ENCODE measurements at regions not wholly inside any gene's neighbourhood (a gene's known extent, or its start where the extent isn't known, plus 50 kb on each side); places are given as distances from the start of the nearest gene placed in this dataset.

DNA sequence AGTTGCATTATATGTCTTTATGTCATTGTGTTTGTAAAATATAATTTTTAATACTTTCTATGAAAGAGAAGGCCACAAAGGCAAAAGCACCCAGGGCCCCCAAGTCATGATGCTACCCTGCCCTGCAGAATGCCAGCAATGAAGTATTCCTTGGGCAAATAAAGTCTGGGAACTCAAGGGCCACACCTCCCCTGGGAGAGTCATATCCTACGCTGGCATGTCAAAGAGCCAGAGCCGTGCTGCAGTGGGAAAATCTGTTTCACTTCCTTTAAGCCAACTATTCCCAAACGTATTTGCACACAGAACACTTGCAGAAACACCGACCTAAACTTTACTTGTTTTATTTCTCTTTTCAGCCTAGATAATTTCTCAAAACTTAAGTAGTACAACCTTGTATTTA, 98.4 kb upstream of the KAZN start:
- POLR2A ChIA-PET: no interaction called here
- H3K27me3 Mint-ChIP-seq: peaks cover 32% of the 10 kb centered on the region
- CTCF ChIA-PET: no interaction called here
- H3K27ac Mint-ChIP-seq: no peak overlapping the region
- H3K9me3 ChIP-seq (ENCODE audit: control extremely low read depth in 1 of 3, control insufficient read depth in 2 of 3, insufficient read depth in 1 of 3, low read length in 2 of 3): no peaks in the 10 kb centered on the region
- no peaks in the 10 kb centered on the region for H3K4me1 ChIP-seq (ENCODE audit: control insufficient read depth in 2 of 2, insufficient read depth in 2 of 2, low read length in 2 of 2)
- no peak for TF ChIP-seq EZH2 (IDR thresholded peaks at IDR 0.05; ENCODE audit: borderline replicate concordance, insufficient read depth, low read depth, low read length, poor library complexity, severe bottlenecking)
- TF ChIP-seq, protein P1, sequence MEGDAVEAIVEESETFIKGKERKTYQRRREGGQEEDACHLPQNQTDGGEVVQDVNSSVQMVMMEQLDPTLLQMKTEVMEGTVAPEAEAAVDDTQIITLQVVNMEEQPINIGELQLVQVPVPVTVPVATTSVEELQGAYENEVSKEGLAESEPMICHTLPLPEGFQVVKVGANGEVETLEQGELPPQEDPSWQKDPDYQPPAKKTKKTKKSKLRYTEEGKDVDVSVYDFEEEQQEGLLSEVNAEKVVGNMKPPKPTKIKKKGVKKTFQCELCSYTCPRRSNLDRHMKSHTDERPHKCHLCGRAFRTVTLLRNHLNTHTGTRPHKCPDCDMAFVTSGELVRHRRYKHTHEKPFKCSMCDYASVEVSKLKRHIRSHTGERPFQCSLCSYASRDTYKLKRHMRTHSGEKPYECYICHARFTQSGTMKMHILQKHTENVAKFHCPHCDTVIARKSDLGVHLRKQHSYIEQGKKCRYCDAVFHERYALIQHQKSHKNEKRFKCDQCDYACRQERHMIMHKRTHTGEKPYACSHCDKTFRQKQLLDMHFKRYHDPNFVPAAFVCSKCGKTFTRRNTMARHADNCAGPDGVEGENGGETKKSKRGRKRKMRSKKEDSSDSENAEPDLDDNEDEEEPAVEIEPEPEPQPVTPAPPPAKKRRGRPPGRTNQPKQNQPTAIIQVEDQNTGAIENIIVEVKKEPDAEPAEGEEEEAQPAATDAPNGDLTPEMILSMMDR (IDR thresholded peaks at IDR 0.05): no peak
- no peak overlapping the region for H2AFZ ChIP-seq (ENCODE audit: insufficient read depth, low read depth, low read length, poor library complexity, severe bottlenecking)
- no peaks in the 10 kb centered on the region for H3K79me2 ChIP-seq (ENCODE audit: control insufficient read depth, insufficient read depth, low read length)
- 61% methylated on average over 3 of the region's 4 CpGs for WGBS (ENCODE audit: insufficient coverage)
- no peak overlapping the region for H3K9ac ChIP-seq (ENCODE audit: low read length)
- H3K27ac ChIP-seq (ENCODE audit: low read length in 2 of 2): no peak overlapping the region
- no peaks in the 10 kb centered on the region for H4K20me1 ChIP-seq (ENCODE audit: control insufficient read depth, insufficient read depth, low read length, poor library complexity, severe bottlenecking)
- no peaks in the 10 kb centered on the region for H3K9me3 Mint-ChIP-seq (ENCODE audit: insufficient read depth)
- no peak overlapping the region for H3K4me3 Mint-ChIP-seq
- ATAC-seq (ENCODE audit: low read depth): no peak
- no peaks in the 10 kb centered on the region for H3K4me1 Mint-ChIP-seq
- H3K4me2 ChIP-seq (replicated peaks; ENCODE audit: low read depth, low read length, poor library complexity, severe bottlenecking): no peak overlapping the region
- peaks cover 0 to 5% (median under 1%) of the 10 kb centered on the region in 4 experiments for H3K27me3 ChIP-seq (replicated peaks in 1 of 4; ENCODE audit: control extremely low read depth in 1 of 4, control insufficient read depth in 3 of 4, insufficient read depth in 4 of 4, low read length in 3 of 4)
- DNase-seq: no peak
- no peak overlapping the region for H3K4me3 ChIP-seq (ENCODE audit: control extremely low read depth in 1 of 5, extremely low read depth in 1 of 5, insufficient read depth in 1 of 5, low read depth in 2 of 5, low read length in 4 of 5)
- no peaks in the 10 kb centered on the region for H3K36me3 ChIP-seq (replicated peaks in 1 of 2; ENCODE audit: control extremely low read depth in 1 of 2, control insufficient read depth in 1 of 2, extremely low read depth in 1 of 2, insufficient read depth in 2 of 2, low read length in 1 of 2)
- intact Hi-C loops (cut with micrococcal nuclease): no loop called here

DNA sequence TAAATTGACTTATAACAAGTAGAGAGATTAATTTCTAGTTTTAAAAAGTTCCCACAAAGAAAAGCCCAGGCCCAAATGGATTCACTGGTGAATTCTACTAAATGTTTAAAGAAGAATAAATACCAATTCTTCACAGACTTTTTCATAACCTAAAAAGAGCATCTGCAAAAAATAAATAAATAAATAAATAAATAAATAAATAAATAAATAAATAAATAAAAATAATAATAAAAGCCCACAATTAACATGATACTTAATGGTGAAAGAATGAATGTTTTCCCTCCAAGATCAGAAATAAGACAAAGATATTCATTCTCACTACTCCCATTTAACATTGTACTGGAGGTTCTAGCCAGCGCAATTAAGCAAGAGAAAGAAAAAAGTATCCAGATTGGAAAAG, 97.6 kb upstream of the KAZN start:
- Mint-ChIP-seq H3K27ac (no peak overlapping the region), H3K4me3 (no peak overlapping the region), H3K9me3 (ENCODE audit: insufficient read depth) (no peaks in the 10 kb centered on the region), H3K27me3 (peaks cover 27% of the 10 kb centered on the region), H3K4me1 (no peaks in the 10 kb centered on the region)
- Histone ChIP-seq H3K4me1 (ENCODE audit: control insufficient read depth in 2 of 2, insufficient read depth in 2 of 2, low read length in 2 of 2) (no peaks in the 10 kb centered on the region), H2AFZ (ENCODE audit: insufficient read depth, low read depth, low read length, poor library complexity, severe bottlenecking) (no peak overlapping the region), H3K9ac (ENCODE audit: low read length) (no peak overlapping the region), H3K4me2 (replicated peaks; ENCODE audit: low read depth, low read length, poor library complexity, severe bottlenecking) (no peak overlapping the region), H3K36me3 (replicated peaks in 1 of 2; ENCODE audit: control extremely low read depth in 1 of 2, control insufficient read depth in 1 of 2, extremely low read depth in 1 of 2, insufficient read depth in 2 of 2, low read length in 1 of 2) (no peaks in the 10 kb centered on the region), H3K9me3 (ENCODE audit: control extremely low read depth in 1 of 3, control insufficient read depth in 2 of 3, insufficient read depth in 1 of 3, low read length in 2 of 3) (no peaks in the 10 kb centered on the region), H3K79me2 (ENCODE audit: control insufficient read depth, insufficient read depth, low read length) (no peaks in the 10 kb centered on the region), H4K20me1 (ENCODE audit: control insufficient read depth, insufficient read depth, low read length, poor library complexity, severe bottlenecking) (no peaks in the 10 kb centered on the region), H3K27me3 (replicated peaks in 1 of 4; ENCODE audit: control extremely low read depth in 1 of 4, control insufficient read depth in 3 of 4, insufficient read depth in 4 of 4, low read length in 3 of 4) (peaks cover 0 to 2% (median under 1%) of the 10 kb centered on the region in 4 experiments), H3K27ac (ENCODE audit: low read length in 2 of 2) (no peak overlapping the region), H3K4me3 (ENCODE audit: control extremely low read depth in 1 of 5, extremely low read depth in 1 of 5, insufficient read depth in 1 of 5, low read depth in 2 of 5, low read length in 4 of 5) (no peak overlapping the region)
- CTCF ChIA-PET: no interaction called here
- ATAC-seq (ENCODE audit: low read depth) (no peak), DNase-seq (no peak)
- WGBS (ENCODE audit: insufficient coverage): no CpG with 5 or more reads among the region's 1 CpG
- TF ChIP-seq, protein P1 (IDR thresholded peaks at IDR 0.05): no peak
- no peak for TF ChIP-seq EZH2 (IDR thresholded peaks at IDR 0.05; ENCODE audit: borderline replicate concordance, insufficient read depth, low read depth, low read length, poor library complexity, severe bottlenecking)
- intact Hi-C loops (cut with micrococcal nuclease): no loop called here
- POLR2A ChIA-PET: no interaction called here

Data from B cell (primary cell).